NCI-H187 (cell line): ENCODE measurements at regions not wholly inside any gene's neighbourhood (a gene's known extent, or its start where the extent isn't known, plus 50 kb on each side); places are given as distances from the start of the nearest gene placed in this dataset.

Experiments used
- DNase-seq, 2 experiments: peaks; one replicate each; lab custom pipeline; 2025; lab: John Stamatoyannopoulos, UW

GRCh38 chr18:46344416-46345180, 240.4 kb downstream of the HAUS1 start:
- DNase-seq = no peak

DNA sequence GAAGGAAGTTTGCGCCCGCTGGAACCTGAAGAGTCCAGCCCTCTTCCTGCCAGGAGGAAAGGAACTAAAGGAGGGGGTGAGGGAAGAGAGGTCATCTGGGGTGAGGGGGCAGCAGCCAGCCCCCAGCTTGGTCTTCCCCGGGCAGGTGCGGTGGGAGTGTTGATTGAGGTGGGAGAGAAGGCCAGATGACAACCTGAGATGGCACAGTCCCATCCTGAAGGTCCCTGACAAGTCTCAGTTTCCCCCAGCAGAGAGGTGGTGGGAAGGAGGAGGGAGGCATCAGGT, 240.9 kb downstream of the HAUS1 start:
- no peak for DNase-seq

- DNase-seq = no peak
These were observed 242.0 kb downstream of the HAUS1 start for GRCh38 chr18:46346213-46346612.

GRCh38 chr18:46346896-46347630, 242.9 kb downstream of the HAUS1 start:
- no peak for DNase-seq

DNA sequence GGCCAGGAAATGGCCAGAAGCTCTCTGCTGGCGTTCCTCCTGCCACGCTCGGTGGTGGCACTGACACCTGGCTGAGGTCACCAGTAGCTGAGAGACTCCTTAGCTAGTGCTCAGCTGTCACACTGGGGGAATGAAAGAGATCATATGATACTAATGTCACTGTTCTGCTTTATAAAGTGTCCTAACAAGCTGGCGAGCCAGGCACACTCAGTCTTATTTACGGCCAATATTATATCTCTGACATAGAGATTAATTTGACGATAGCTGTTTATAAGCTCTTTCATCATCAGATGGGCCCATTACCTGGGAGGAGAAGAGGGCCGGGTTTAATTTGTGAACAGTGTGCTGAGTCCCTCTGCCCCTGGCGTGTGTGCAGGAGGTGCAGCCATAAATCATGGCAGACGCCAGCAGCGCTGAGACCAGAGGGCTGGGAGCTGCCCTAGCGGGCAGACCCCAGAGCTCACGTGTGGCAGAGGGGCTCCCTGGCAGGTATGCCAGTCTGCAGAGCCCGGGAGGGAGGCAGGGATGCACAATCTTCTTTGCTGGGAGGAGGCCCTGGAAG, 246.5 kb downstream of the HAUS1 start:
- no peak for DNase-seq

DNA sequence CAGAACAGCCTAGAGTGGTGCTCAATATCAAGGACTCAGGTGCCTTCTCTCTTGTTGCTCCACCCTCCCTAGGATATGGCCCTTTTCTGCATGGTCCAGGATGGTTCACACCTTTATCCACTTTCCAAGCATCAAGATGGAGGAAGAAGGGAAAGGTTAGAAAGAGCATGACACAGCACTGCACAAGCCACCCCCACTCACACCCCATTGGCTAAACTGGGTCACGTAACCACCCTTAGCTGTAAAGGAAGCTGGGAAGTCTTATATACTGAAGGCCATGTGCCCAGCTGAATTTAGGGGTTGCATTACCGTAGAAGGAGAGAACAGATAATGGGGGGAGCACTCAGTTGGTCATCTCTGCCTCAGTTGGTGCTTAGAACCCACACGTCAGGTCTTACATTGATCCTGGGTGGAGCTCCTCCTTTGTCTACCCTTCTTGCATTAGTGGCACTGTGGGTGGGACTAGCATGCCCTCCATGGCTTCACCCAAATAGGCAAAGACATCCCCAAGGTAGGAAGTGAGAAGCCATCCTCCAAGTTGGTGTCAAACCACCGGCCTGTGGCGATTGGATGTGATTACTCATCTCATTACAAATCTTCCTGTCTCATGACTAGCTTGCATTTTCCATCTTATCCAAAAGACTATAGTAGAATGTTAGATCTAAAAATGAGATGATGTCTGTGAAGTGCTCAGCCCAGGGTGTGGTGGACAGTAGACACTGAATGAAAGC, 248.5 kb downstream of the HAUS1 start:
- DNase-seq = no peak

GRCh38 chr18:46353460-46353859, 249.3 kb downstream of the HAUS1 start:
- no peak for DNase-seq

DNA sequence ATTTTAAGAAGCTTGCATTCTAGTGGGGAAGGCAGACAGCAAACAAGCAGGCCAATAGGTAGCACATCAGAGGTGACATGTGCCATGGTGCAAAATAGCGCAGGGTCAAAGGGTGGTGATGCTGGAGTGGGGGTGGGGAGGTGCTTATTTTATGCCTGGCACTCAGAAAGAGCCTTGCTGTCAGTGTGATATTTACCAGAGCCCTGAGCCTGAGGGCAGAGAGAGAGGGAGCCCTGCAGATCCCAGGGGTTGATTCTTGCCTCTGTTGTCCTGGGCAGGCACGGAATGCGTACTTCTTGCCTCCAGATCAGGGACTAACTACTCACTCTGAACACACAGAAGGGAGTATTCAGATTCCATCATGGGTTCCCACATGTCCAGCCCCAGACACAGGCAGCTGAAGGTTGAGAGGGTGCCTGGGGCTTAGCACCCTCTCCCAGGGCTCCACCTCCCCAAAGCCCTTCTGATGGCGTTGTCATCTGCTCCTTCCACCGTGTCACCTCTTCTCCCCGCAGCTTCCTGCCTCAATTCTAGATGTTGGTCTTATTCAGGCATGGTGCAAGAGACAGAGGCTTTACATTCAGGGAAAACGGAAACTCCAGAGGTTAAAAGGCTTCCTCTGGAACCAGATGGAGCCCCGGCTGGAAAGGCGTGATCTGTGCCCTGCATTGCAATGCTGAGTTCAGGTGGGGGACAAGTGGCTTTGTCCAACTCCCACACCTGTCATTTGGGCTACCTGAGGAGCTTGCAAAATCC, 252.3 kb downstream of the HAUS1 start:
- DNase-seq = no peak

- no peak for DNase-seq
These were observed 256.0 kb downstream of the HAUS1 start for GRCh38 chr18:46360102-46360699.

DNA sequence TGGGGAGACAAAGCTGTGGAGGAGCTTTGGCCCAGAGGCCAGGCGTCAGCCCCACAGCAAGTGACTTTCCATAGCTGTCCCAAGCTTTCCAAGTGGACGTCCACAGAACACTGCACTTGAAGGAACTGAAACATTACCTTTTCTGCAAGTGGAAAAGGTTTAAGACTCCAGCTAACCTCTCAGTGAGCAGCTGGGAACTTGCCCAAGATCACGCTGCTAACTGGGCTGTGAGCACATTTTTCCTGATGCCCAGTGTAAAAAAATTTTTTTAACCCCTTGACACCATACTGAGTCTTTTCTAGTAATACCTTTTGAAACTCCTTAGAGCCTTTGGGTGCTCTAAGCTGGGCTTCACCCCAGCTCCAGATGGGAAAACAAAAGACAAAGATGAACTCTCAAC, 256.7 kb downstream of the HAUS1 start:
- no peak for DNase-seq

DNA sequence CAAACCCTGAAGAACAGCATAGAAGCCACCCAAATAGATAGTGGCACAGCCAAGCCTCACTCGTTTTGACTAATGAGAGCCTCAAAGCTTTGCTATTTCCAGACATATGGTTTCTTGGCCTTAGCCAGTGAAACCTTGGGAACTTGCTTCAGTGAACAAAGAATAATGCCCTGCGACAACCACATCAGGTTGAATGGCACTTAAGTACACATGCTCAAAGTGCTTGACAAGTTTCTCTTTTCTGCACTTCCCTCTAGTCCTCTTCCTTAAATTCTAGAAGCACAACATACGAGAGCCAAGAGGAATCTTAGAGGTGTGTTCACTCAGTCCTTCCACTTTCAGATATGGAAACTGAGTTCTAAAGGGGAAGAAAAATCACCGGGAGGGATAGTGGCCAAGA, 258.3 kb downstream of the HAUS1 start:
- no peak for DNase-seq

- DNase-seq = no peak
These were observed 259.9 kb downstream of the HAUS1 start for GRCh38 chr18:46364048-46364447.

GRCh38 chr18:46366201-46366600, 262.0 kb downstream of the HAUS1 start:
- no peak for DNase-seq

- DNase-seq = no peak
These were observed 262.7 kb downstream of the HAUS1 start for GRCh38 chr18:46366751-46367376.

DNA sequence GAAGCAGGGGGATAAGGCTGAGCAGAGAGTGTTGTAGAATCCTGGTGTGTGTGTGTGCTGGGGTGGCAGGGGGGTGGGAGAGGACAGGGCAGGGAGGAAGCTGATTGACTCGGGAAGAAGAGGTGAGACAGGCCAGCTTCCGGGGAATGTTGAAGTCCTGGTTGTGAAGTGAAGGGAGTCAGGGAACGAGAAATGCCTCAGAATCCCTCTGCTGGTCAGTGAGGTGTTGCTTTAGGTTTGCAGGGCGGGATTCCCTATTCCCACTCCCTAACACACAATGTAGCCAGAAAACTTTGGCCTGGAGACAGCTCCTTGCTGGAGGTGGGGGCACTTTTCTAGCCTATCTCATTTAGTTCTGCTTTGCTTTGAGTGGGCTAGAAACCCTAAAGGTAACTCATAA, 265.1 kb downstream of the HAUS1 start:
- no peak for DNase-seq

DNA sequence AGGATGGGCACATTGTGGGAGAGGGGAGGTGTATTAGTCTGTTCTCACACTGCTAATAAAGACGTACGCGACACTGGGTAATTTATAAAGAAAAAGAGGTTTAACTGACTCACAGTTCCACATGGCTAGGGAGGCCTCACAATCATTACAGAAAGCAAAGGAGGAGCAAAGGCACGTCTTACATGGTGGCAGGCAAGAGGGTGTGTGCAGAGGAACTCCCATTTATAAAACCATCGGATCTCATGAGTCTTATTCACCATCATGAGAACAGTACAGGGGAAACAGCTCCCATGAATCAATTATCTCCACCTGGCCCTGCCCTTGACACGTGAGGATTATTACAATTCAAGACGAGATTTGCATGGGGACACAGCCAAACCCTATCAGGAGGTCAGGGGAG, 266.7 kb downstream of the HAUS1 start:
- DNase-seq = no peak

GRCh38 chr18:46372670-46373069, 268.5 kb downstream of the HAUS1 start:
- DNase-seq = no peak

- DNase-seq = no peak
These were observed 268.9 kb downstream of the HAUS1 start for GRCh38 chr18:46373131-46373530.

DNA sequence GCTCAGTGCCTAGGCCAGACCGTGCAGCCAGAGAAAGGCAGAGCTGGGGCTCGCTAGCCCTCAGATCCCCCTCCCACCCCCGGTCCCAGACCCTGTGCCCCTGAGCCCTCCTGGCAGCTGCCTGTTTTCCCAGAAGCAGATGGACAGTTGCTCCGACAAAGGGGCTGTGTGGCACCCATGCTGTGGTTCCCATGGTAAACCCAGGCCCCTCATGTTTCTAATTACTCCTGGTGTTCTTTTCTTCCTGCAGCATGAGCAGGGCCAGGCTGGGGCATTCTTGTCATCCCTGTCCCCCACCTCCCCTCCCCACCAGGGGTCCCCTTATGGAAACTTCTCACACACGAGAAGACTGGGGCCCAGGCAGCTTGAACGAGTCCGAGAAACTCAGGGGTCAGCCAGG, 269.6 kb downstream of the HAUS1 start:
- DNase-seq = no peak

GRCh38 chr18:46374850-46375249, 270.7 kb downstream of the HAUS1 start:
- DNase-seq = no peak

DNA sequence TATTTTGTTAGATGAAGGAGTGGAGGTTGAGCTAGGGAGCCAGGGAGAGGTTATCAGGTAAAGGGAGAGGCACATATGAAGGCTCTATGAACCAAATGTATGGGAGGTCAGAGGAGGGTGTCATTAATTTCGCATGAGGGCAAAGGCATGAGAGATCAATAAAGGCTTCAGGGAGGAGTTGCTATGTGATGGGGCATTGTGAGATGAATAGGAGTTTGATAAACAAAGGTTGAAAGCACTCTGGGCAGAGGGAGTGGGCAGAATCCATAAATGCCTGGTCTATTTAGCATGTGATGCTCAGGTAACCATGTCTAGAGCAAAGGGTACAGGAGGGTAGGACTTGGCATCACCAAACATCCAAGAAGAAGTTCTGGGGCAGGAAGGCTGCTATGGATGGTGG, 273.4 kb downstream of the HAUS1 start:
- DNase-seq = no peak
